ENCODE measurements at regions not wholly inside any gene's neighbourhood (a gene's known extent, or its start where the extent isn't known, plus 50 kb on each side); places are given as distances from the start of the nearest gene placed in this dataset.

- Histone ChIP-seq H4K20me1 (ENCODE audit: insufficient read depth) (no peaks in the 10 kb centered on the region), H2AFZ (ENCODE audit: low read depth, low read length) (no peak overlapping the region), H3F3A (ENCODE audit: insufficient read depth, low read length, poor library complexity, severe bottlenecking) (no peaks in the 10 kb centered on the region), H3K4me3 (ENCODE audit: low read length) (no peak overlapping the region), H3K4me2 (ENCODE audit: low read length) (no peak overlapping the region), H3K9me3 (ENCODE audit: low read length) (no peaks in the 10 kb centered on the region), H3K79me2 (replicated peaks; ENCODE audit: insufficient read depth, low read length) (no peaks in the 10 kb centered on the region), H3K9me2 (ENCODE audit: insufficient read depth, low read length) (no peaks in the 10 kb centered on the region), H3K27me3 (ENCODE audit: insufficient read depth, low read depth, low read length) (no peaks in the 10 kb centered on the region), H3K27ac (ENCODE audit: low read length) (no peak overlapping the region), H3K36me3 (ENCODE audit: insufficient read depth, low read length) (no peaks in the 10 kb centered on the region), H3K9ac (ENCODE audit: low read length) (no peak overlapping the region)
- no peak for TF ChIP-seq REST (IDR thresholded peaks at IDR 0.05; ENCODE audit: borderline replicate concordance)
- no peak for TF ChIP-seq SMC3 (conservative IDR thresholded peaks at IDR 0.05; ENCODE audit: poor library complexity)
- no peak for TF ChIP-seq TAF1 (IDR thresholded peaks at IDR 0.05; ENCODE audit: low read depth)
- TF ChIP-seq POLR2AphosphoS5 (IDR thresholded peaks at IDR 0.05), result no peak
- no peak for TF ChIP-seq RAD21 (conservative IDR thresholded peaks at IDR 0.05)
- TF ChIP-seq EP300 (conservative IDR thresholded peaks at IDR 0.05; ENCODE audit: poor library complexity, severe bottlenecking), result no peak
- TF ChIP-seq MXI1 (conservative IDR thresholded peaks at IDR 0.05; ENCODE audit: poor library complexity, severe bottlenecking), result no peak
- TF ChIP-seq CTCF (IDR thresholded peaks at IDR 0.05; ENCODE audit: poor library complexity, severe bottlenecking), result no peak
- TF ChIP-seq EZH2 (IDR thresholded peaks at IDR 0.05; ENCODE audit: borderline replicate concordance, insufficient read depth, low read length, poor library complexity, severe bottlenecking), result no peak
Measured at GRCh38 chrX:38868941-38869401, 67.7 kb downstream of the MID1IP1 start.

- no peak overlapping the region for H3K4me2 ChIP-seq (ENCODE audit: low read length)
- H3K4me3 ChIP-seq (ENCODE audit: low read length), result no peak overlapping the region
- H3K36me3 ChIP-seq (ENCODE audit: insufficient read depth, low read length), result no peaks in the 10 kb centered on the region
- H2AFZ ChIP-seq (ENCODE audit: low read depth, low read length), result no peak overlapping the region
- no peaks in the 10 kb centered on the region for H3K9me2 ChIP-seq (ENCODE audit: insufficient read depth, low read length)
- H4K20me1 ChIP-seq (ENCODE audit: insufficient read depth), result no peaks in the 10 kb centered on the region
- no peaks in the 10 kb centered on the region for H3K27me3 ChIP-seq (ENCODE audit: insufficient read depth, low read depth, low read length)
- H3K9me3 ChIP-seq (ENCODE audit: low read length), result no peaks in the 10 kb centered on the region
- no peaks in the 10 kb centered on the region for H3F3A ChIP-seq (ENCODE audit: insufficient read depth, low read length, poor library complexity, severe bottlenecking)
- H3K27ac ChIP-seq (ENCODE audit: low read length), result no peak overlapping the region
- H3K9ac ChIP-seq (ENCODE audit: low read length), result no peak overlapping the region
- H3K79me2 ChIP-seq (replicated peaks; ENCODE audit: insufficient read depth, low read length), result no peaks in the 10 kb centered on the region
- TF ChIP-seq EZH2 (IDR thresholded peaks at IDR 0.05; ENCODE audit: borderline replicate concordance, insufficient read depth, low read length, poor library complexity, severe bottlenecking), result no peak
- no peak for TF ChIP-seq EP300 (conservative IDR thresholded peaks at IDR 0.05; ENCODE audit: poor library complexity, severe bottlenecking)
Measured at GRCh38 chrX:38870361-38870895, 69.2 kb downstream of the MID1IP1 start.
